ENCODE measurements at regions not wholly inside any gene's neighbourhood (a gene's known extent, or its start where the extent isn't known, plus 50 kb on each side); places are given as distances from the start of the nearest gene placed in this dataset.
A peak's percentile ranks its signal among the peaks of the same experiment; 100 is the strongest.

DNA sequence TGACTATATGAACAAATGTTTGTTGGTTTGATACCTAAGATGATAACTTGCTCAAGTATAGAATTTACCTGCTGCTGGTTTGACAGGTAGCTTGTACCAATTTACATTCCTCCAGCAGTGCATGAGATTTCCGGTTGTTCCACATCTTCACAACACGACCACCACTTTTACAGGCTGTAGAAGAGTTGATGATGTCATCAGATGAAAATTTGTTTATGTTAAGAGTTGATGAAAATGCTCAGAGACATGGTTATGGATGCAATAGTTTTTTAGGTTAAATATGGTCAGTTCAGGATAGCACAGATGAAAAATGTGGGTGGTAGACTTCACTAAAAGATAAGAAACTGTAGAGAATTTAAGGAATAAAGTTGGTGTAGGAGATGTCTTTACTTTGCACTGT is 468.3 kb downstream of the PCDH18 start:
- TF ChIP-seq CEBPB (IDR thresholded peaks at IDR 0.05), result no peak
- TF ChIP-seq RAD21 (IDR thresholded peaks at IDR 0.05; ENCODE audit: low read depth), result no peak
- no peak for TF ChIP-seq EP300 (IDR thresholded peaks at IDR 0.05; ENCODE audit: borderline replicate concordance)
- no peak for TF ChIP-seq TAF1 (IDR thresholded peaks at IDR 0.05; ENCODE audit: low read depth)
- TF ChIP-seq FOXM1 (IDR thresholded peaks at IDR 0.05; ENCODE audit: borderline replicate concordance, low read depth), result no peak
- no peak for TF ChIP-seq ZBTB7A (IDR thresholded peaks at IDR 0.05; ENCODE audit: low read depth)
- TF ChIP-seq, protein P1, sequence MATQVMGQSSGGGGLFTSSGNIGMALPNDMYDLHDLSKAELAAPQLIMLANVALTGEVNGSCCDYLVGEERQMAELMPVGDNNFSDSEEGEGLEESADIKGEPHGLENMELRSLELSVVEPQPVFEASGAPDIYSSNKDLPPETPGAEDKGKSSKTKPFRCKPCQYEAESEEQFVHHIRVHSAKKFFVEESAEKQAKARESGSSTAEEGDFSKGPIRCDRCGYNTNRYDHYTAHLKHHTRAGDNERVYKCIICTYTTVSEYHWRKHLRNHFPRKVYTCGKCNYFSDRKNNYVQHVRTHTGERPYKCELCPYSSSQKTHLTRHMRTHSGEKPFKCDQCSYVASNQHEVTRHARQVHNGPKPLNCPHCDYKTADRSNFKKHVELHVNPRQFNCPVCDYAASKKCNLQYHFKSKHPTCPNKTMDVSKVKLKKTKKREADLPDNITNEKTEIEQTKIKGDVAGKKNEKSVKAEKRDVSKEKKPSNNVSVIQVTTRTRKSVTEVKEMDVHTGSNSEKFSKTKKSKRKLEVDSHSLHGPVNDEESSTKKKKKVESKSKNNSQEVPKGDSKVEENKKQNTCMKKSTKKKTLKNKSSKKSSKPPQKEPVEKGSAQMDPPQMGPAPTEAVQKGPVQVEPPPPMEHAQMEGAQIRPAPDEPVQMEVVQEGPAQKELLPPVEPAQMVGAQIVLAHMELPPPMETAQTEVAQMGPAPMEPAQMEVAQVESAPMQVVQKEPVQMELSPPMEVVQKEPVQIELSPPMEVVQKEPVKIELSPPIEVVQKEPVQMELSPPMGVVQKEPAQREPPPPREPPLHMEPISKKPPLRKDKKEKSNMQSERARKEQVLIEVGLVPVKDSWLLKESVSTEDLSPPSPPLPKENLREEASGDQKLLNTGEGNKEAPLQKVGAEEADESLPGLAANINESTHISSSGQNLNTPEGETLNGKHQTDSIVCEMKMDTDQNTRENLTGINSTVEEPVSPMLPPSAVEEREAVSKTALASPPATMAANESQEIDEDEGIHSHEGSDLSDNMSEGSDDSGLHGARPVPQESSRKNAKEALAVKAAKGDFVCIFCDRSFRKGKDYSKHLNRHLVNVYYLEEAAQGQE (IDR thresholded peaks at IDR 0.05; ENCODE audit: low read depth), result no peak
- TF ChIP-seq, protein P2, sequence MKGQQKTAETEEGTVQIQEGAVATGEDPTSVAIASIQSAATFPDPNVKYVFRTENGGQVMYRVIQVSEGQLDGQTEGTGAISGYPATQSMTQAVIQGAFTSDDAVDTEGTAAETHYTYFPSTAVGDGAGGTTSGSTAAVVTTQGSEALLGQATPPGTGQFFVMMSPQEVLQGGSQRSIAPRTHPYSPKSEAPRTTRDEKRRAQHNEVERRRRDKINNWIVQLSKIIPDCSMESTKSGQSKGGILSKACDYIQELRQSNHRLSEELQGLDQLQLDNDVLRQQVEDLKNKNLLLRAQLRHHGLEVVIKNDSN (IDR thresholded peaks at IDR 0.05), result no peak
- TF ChIP-seq, protein P3, sequence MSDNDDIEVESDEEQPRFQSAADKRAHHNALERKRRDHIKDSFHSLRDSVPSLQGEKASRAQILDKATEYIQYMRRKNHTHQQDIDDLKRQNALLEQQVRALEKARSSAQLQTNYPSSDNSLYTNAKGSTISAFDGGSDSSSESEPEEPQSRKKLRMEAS (IDR thresholded peaks at IDR 0.05), result no peak
- TF ChIP-seq TEAD4 (IDR thresholded peaks at IDR 0.05), result no peak
- TF ChIP-seq CREB1 (IDR thresholded peaks at IDR 0.05; ENCODE audit: low read depth), result no peak
- TF ChIP-seq YY1 (IDR thresholded peaks at IDR 0.05; ENCODE audit: low read depth), result no peak

DNA sequence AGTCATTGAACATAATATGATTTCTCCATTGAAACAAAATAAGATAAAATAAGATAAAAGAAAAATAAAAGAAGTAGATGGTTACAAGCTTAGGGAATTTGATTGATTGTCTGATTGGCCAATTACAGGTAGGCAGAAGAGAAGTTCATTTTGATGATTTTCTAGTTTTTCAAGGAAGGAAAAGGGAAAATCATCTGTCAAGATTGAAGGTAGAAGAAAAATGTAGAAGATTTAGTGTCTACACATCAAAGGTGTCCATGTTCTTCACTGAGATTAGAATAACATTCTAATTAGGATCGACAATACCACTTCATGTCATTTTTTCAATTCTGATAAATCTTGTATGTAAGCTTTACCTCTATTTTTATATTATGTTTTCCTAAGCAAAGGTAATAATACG is 489.1 kb downstream of the PCDH18 start:
- TF ChIP-seq NFIC (IDR thresholded peaks at IDR 0.05) (no peak), CEBPB (IDR thresholded peaks at IDR 0.05) (no peak), EGR1 (IDR thresholded peaks at IDR 0.05) (no peak), EP300 (IDR thresholded peaks at IDR 0.05; ENCODE audit: borderline replicate concordance) (no peak), TAF1 (IDR thresholded peaks at IDR 0.05; ENCODE audit: low read depth) (no peak)
- TF ChIP-seq, protein P2 (IDR thresholded peaks at IDR 0.05), result no peak
- TF ChIP-seq, protein P1 (IDR thresholded peaks at IDR 0.05; ENCODE audit: low read depth), result no peak
- TF ChIP-seq, protein P3 (IDR thresholded peaks at IDR 0.05), result no peak

DNA sequence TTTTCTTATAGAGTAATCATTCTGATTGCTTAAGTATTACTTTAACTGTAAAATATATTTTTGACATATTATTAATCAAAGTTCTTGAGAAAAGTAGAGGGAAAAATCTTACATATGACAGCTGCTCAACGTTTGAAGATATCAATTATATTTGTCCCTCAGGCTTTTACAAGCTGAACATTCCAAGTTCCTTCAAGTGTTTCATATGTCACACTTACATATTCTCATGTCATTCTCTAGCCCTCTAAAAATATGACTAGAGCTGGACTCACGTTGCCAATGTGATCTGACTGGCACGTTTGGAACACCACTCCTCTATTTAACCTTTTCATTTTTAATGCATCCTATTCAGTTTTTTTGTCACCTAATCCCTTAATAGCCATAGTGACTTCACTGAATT is 492.9 kb downstream of the PCDH18 start:
- no peak for TF ChIP-seq CEBPB (IDR thresholded peaks at IDR 0.05)
- no peak for TF ChIP-seq CREB1 (IDR thresholded peaks at IDR 0.05; ENCODE audit: low read depth)
- TF ChIP-seq, protein P3 (IDR thresholded peaks at IDR 0.05), result no peak
- no peak for TF ChIP-seq TEAD4 (IDR thresholded peaks at IDR 0.05)
- TF ChIP-seq TCF12 (IDR thresholded peaks at IDR 0.05; ENCODE audit: low read depth), result no peak
- no peak for TF ChIP-seq EP300 (IDR thresholded peaks at IDR 0.05; ENCODE audit: borderline replicate concordance)
- TF ChIP-seq, protein P1 (IDR thresholded peaks at IDR 0.05; ENCODE audit: low read depth), result no peak
- no peak for TF ChIP-seq NFIC (IDR thresholded peaks at IDR 0.05)

DNA sequence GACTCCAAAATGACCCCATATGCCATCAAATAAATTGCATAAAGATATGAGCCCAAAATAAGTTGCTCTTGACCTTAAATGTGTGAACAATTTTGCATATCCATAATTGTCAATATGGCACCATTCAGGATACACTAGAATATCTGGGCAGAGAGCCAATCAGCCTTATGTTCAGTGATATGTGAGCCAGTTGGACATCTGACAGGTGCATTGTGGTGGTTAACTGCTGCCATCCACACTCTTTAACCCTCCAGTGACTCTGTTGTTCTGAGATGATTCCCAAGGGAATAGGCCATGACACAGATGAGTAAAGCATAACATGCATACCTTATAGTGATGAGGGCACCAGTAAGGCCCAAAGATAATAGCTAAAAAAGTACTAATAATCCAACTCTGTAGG is 500.1 kb downstream of the PCDH18 start:
- TF ChIP-seq, protein P1 (IDR thresholded peaks at IDR 0.05; ENCODE audit: low read depth), result no peak
- peak; percentile 65; the same call in 1 of the 2 replicates for TF ChIP-seq NFIC (IDR thresholded peaks at IDR 0.05)
- no peak for TF ChIP-seq TEAD4 (IDR thresholded peaks at IDR 0.05)
- 0 out of 2 replicates have a peak, but pooled peaks have one; percentile 22 for TF ChIP-seq TCF12 (IDR thresholded peaks at IDR 0.05; ENCODE audit: low read depth)

Data from Ishikawa (cell line).